LNCAP (cell line): ENCODE measurements at regions not wholly inside any gene's neighbourhood (a gene's known extent, or its start where the extent isn't known, plus 50 kb on each side); places are given as distances from the start of the nearest gene placed in this dataset.

Experiments
- TF ChIP-seq, protein P1 (sequence below): fragments of 450-650 bp; IDR thresholded peaks from 2 replicates; pipeline ENCODE4 v1.5.1; 2017; ENCODE audit warnings: mild to moderate bottlenecking

DNA sequence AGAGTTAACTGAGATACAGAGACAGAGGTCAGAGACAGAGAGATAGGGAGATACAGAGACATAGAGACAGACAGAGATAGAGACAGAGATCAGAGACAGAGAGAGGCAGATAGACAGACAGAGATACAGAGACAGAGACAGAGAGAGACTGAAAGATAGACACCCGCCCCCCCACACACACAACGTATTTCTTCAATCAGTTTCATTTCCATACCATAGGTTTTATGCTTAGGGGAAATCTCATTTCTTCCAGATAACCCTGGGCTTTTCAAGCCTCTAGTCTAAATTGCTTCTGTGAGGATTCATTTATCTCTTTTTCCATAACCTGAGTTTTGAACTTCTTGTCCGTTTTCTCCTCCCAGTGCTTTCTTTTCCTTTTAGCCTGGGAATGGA, 94.6 kb downstream of the CD8B2 start:
- TF ChIP-seq, protein P1, sequence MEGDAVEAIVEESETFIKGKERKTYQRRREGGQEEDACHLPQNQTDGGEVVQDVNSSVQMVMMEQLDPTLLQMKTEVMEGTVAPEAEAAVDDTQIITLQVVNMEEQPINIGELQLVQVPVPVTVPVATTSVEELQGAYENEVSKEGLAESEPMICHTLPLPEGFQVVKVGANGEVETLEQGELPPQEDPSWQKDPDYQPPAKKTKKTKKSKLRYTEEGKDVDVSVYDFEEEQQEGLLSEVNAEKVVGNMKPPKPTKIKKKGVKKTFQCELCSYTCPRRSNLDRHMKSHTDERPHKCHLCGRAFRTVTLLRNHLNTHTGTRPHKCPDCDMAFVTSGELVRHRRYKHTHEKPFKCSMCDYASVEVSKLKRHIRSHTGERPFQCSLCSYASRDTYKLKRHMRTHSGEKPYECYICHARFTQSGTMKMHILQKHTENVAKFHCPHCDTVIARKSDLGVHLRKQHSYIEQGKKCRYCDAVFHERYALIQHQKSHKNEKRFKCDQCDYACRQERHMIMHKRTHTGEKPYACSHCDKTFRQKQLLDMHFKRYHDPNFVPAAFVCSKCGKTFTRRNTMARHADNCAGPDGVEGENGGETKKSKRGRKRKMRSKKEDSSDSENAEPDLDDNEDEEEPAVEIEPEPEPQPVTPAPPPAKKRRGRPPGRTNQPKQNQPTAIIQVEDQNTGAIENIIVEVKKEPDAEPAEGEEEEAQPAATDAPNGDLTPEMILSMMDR: no peak

DNA sequence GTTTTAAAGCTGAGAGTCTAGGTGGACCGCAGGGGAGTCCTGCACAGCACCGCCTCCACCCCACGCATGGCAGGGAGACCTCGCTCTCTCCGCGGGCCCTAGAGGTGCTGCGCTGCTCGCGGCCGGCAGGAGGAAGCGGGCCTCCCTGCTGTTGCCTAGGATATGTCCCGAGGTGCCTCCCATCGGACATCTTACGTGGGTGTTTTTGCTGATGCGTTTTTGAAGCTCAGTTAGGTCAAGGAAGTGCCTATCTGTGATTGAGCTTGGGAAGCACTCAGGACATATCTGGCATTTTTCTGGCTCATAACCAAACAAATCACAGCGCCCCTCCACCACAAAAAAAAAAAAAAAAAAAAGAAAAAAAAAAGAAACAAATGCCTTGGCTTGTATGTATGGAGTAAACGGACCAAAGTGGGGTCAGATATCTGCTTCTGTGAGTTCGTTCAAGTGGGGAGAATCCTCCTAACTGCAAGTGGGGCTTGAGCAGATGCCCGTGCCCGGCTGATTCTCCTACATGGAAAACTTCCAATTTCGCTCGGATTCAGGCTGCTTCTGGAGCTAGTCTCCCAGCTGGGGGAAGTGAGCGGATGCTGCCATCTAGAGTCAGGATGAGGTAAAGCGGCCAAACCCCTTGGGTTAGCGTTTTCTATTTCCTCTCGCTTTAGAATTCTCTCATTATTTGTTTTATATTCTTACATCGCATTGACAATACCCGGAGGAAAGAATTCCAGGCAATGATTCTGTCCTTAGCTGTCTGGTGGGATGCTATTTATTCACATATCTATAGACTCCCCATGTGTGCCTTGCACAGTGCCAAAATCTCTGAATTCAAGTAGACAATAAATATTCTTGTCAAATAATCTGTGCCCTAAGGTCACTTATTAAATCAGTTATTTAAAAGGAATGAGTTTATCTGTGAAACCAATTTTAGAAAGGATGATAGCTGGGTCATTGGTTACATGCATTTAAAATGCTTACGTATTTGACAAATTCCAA, 95.3 kb downstream of the CD8B2 start:
- TF ChIP-seq, protein P1: peak; percentile 59

DNA sequence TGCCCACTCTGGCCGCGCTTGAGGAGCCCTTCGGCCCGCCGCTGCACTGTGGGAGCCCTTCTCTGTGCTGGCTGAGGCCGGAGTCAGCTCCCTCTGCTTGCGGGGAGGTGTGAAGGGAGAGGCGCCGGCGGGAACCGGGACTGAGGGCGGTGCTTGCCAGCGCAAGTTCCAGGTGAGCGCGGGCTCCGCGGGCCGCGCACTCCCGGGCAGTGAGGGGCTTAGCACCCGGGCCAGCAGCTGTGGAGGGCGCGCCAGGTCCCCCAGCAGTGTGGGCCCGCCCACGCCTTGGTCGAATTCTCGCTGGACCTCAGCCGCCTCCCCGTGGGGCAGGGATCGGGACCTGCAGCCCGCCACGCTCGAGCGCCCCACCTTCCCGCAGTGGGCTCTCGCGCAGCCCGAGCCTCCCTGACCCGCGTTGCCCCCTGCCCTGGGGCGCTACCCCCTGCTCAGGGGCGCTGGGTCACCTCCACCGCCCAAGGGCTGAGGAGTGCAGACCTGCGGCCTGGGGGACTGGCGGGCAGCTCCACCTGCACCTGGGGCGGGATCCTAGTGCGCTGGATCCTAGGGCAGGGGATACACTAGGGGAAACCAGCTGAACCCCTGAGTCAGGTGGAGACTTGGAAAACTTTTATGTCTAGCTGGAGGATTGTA, 97.3 kb downstream of the CD8B2 start:
- TF ChIP-seq, protein P1: no peak

DNA sequence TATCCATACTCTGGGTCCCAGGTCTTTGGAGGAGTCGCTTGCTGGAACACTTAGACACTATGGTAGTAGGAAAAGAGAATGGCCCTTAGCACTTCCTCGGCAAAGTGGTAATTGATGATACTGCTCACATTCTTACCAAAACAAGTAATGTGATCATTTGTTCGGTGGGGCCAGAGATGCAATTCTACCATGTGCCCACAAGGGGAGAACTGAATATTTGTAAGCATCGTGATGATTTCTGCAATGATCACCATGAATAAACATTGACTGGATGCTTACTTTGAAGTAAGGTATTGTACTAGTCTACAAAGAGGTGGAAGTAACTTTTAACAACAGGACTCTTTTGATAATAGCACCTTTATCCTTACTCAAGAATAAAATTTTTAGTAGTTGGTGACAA, 109.7 kb downstream of the CD8B2 start:
- TF ChIP-seq, protein P1: no peak

DNA sequence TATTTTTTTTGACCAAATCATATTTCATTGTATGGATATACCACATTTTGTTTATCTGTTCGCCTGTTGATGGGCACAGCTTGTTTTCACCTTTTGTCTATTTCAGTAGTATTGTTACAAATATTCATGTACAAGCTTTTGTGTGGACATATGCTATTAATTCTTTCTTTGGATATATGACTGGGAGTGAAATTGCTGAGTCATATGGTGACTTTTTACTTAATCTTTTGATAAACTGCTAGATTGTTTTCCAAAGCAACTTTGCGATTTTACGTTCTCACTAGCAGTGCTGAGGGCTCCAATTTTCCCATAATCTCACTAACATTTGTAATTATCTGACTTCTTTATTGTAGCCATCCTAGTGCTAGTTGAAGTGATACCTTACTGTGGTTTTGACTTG, 112.4 kb downstream of the CD8B2 start:
- TF ChIP-seq, protein P1: no peak

DNA sequence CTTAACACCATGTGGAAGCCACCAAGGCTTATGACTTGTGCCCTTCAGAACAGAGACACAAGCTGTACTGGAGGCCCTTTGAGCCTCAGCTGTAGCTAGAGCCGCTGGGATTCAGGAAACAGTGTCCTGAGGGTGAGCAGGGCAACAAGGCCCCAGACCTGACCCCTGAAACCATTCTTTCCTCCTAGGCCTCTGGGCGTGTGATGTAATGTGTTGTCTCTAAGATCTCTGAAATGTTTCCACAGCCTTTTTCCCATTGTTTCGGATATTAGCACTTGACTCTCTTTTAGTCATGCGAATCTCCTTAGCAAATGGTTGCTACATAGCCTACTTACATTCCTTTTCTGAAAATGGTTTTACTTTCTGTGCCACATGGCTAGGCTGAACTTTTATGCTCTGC, 114.9 kb downstream of the CD8B2 start:
- TF ChIP-seq, protein P1: no peak

DNA sequence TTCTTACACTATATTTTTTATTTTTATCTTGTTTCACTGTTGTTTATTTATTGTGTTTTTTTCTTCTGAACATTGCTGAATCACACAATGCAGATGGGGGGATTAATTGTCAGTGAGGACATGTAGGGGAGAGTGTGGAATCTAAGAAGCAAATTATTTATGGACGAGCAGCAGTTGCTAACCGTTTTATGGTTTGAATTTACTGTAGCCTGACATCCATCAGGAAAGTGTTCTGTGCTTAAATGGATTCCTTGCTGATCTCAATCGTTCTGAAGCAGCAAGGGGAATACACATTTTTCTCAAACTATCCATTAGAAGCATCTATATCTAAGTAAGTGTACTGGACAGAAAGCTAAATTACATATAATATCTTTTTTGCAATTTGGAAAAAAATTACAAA, 119.5 kb downstream of the CD8B2 start:
- TF ChIP-seq, protein P1: no peak
